A549 (cell line): ENCODE measurements at regions not wholly inside any gene's neighbourhood (a gene's known extent, or its start where the extent isn't known, plus 50 kb on each side); places are given as distances from the start of the nearest gene placed in this dataset.

Experiments
- ATAC-seq, 2 experiments: fragments of 200-7000 bp in 1 of 2; fragments of >200 bp in 1 of 2; cut with Nextera tagmentation in 1 of 2; cut with Tn5 transposase in 1 of 2; 3 replicates each; pipeline versions ENCODE4 v1.8.0 to v1.9.1; 2018 to 2020; ENCODE audit warnings: mild to moderate bottlenecking in 1 of 2, moderate library complexity in 1 of 2
- CTCF ChIA-PET: fragments of 300-600 bp; sonication (Branson Sonifier 250); formaldehyde crosslinking; extraction: SDS; loops from one replicate; lab custom pipeline; 2021; ENCODE audit warnings: antibody characterized with exemption, inconsistent platforms; lab: Yijun Ruan, JAX
- POLR2A ChIA-PET: fragments of 350-600 bp; formaldehyde crosslinking; extraction: SDS; loops from one replicate; lab custom pipeline; 2021; ENCODE audit warnings: antibody characterized with exemption, inconsistent platforms; lab: Yijun Ruan, JAX
- DNase-seq, 2 experiments: peaks; one replicate each; pipeline versions ENCODE4 v3.0.0 to v3.0.0-alpha.2; 2011 to 2016; ENCODE audit warnings: low read depth in 1 of 2, low spot score in 1 of 2
- FAIRE-seq: peaks from 2 replicates; lab custom pipeline; 2011; peaks lifted over from hg19 to GRCh38; lab: Jason Lieb, UNC
- H3K27ac ChIP-seq, 2 experiments: fragments of >200 bp; sonication (Bioruptor Twin); formaldehyde crosslinking; 3 replicates each; pipeline ENCODE4 v1.5.1; 2016 to 2017
- H3K4me1 ChIP-seq: fragments of >200 bp; sonication (Bioruptor Twin); formaldehyde crosslinking; 3 replicates; pipeline ENCODE4 v1.6.1; 2016
- H3K4me2 ChIP-seq: fragments of >200 bp; sonication (Bioruptor Twin); formaldehyde crosslinking; 3 replicates; pipeline ENCODE4 v1.6.1; 2016
- H3K4me3 ChIP-seq: fragments of >200 bp; sonication (Bioruptor Twin); formaldehyde crosslinking; 3 replicates; pipeline ENCODE4 v1.5.1; 2016
- H3K9me3 ChIP-seq: fragments of >200 bp; sonication (Bioruptor Twin); formaldehyde crosslinking; 3 replicates; pipeline ENCODE4 v1.6.1; 2016
- CBX2 ChIP-seq: fragments of 200-600 bp; sonication (generic); IDR thresholded peaks from 2 replicates; pipeline ENCODE4 v1.6.1; 2016; ENCODE audit warnings: low read depth, mild to moderate bottlenecking, borderline replicate concordance
- CBX8 ChIP-seq: fragments of 200-600 bp; sonication (generic); IDR thresholded peaks from 2 replicates; pipeline ENCODE4 v1.6.1; 2016
- CEBPB ChIP-seq, 2 experiments: fragments of >200 bp in 1 of 2; sonication (Bioruptor Twin) in 1 of 2; formaldehyde crosslinking in 1 of 2; IDR thresholded peaks; 2 replicates each; pipeline ENCODE4 v1.6.1; 2012 to 2016
- CHD2 ChIP-seq: fragments of 150-350 bp; IDR thresholded peaks from 2 replicates; pipeline ENCODE4 v1.6.1; 2014; ENCODE audit warnings: low read length; ENCODE audit not compliant: partially characterized antibody
- CHD4 ChIP-seq: fragments of 200-600 bp; sonication (generic); IDR thresholded peaks from 2 replicates; pipeline ENCODE4 v1.6.1; 2016; ENCODE audit warnings: antibody characterized with exemption, mild to moderate bottlenecking, borderline replicate concordance
- EHF ChIP-seq: fragments of 250-450 bp; sonication (Bioruptor Pico); IDR thresholded peaks from 2 replicates; pipeline ENCODE4 v1.5.0; 2020; ENCODE audit warnings: mild to moderate bottlenecking
- EHMT2 ChIP-seq: fragments of 200-600 bp; sonication (generic); IDR thresholded peaks from 2 replicates; pipeline ENCODE4 v1.6.1; 2016; ENCODE audit warnings: antibody characterized with exemption, low read depth, mild to moderate bottlenecking, moderate library complexity
- FOSB ChIP-seq: fragments of 250-450 bp; sonication (Bioruptor Pico); IDR thresholded peaks from 2 replicates; pipeline ENCODE4 v1.5.0; 2020; ENCODE audit warnings: mild to moderate bottlenecking, moderate library complexity
- HEYL ChIP-seq: fragments of 250-450 bp; sonication (Bioruptor Pico); IDR thresholded peaks from 2 replicates; pipeline ENCODE4 v1.8.0; 2021; ENCODE audit warnings: mild to moderate bottlenecking, moderate library complexity
- HOXB5 ChIP-seq: fragments of 250-450 bp; sonication (Bioruptor Pico); IDR thresholded peaks from 2 replicates; pipeline ENCODE4 v1.5.0; 2020; ENCODE audit warnings: mild to moderate bottlenecking, moderate library complexity
- JUN ChIP-seq, 2 experiments: fragments of >200 bp; sonication (Bioruptor Twin); formaldehyde crosslinking; IDR thresholded peaks; 2 replicates in 1 of 2; 3 replicates in 1 of 2; pipeline ENCODE4 v1.6.1; 2016 to 2017
- JUNB ChIP-seq: fragments of >200 bp; sonication (Bioruptor Twin); formaldehyde crosslinking; IDR thresholded peaks from 2 replicates; pipeline ENCODE4 v1.6.1; 2016
- MAFK ChIP-seq: fragments of 450-650 bp; IDR thresholded peaks from 2 replicates; pipeline ENCODE4 v1.6.1; 2014; ENCODE audit not compliant: partially characterized antibody
- MAZ ChIP-seq: fragments of 150-350 bp; IDR thresholded peaks from 2 replicates; pipeline ENCODE4 v1.6.1; 2014; ENCODE audit warnings: antibody characterized with exemption, low read depth, low read length, borderline replicate concordance
- NPAS2 ChIP-seq: fragments of 250-450 bp; sonication (Bioruptor Pico); IDR thresholded peaks from 2 replicates; pipeline ENCODE4 v1.8.0; 2022; ENCODE audit warnings: mild to moderate bottlenecking, moderate library complexity, borderline replicate concordance
- PHF8 ChIP-seq: fragments of 200-600 bp; sonication (generic); IDR thresholded peaks from 2 replicates; pipeline ENCODE4 v1.6.1; 2016; ENCODE audit warnings: low read depth, mild to moderate bottlenecking, antibody characterized with exemption, moderate library complexity, borderline replicate concordance
- RCOR1 ChIP-seq: fragments of 150-350 bp; IDR thresholded peaks from 2 replicates; pipeline ENCODE4 v1.6.1; 2014; ENCODE audit warnings: antibody characterized with exemption, low read length, low read depth
- SMC3 ChIP-seq: fragments of >200 bp; sonication (Bioruptor Twin); formaldehyde crosslinking; IDR thresholded peaks from 3 replicates; pipeline ENCODE4 v1.6.1; 2018; ENCODE audit warnings: inconsistent platforms
- SREBF2 ChIP-seq: fragments of 450-650 bp; IDR thresholded peaks from 2 replicates; pipeline ENCODE4 v1.6.1; 2014; ENCODE audit warnings: mild to moderate bottlenecking, moderate library complexity
- ZNF302 ChIP-seq: fragments of 250-450 bp; sonication (Bioruptor Pico); IDR thresholded peaks from 2 replicates; pipeline ENCODE4 v1.9.0; 2021; ENCODE audit warnings: inconsistent platforms, mild to moderate bottlenecking, moderate library complexity
- ZSCAN20 ChIP-seq: fragments of 250-450 bp; sonication (Bioruptor Pico); IDR thresholded peaks from 2 replicates; pipeline ENCODE4 v1.8.0; 2022; ENCODE audit warnings: mild to moderate bottlenecking, moderate library complexity
- WGBS: methylation state at CpG from one replicate; pipeline ENCODE4 v1.1.6; 2017; ENCODE audit errors: missing lambda C conversion rate; 5-methylcytosine and 5-hydroxymethylcytosine counted together
- TF ChIP-seq, protein P1 (sequence below): IDR thresholded peaks from 2 replicates; pipeline ENCODE4 v1.6.1; 2012; ENCODE audit warnings: low read depth, borderline replicate concordance
- TF ChIP-seq, protein P2 (sequence below): fragments of >200 bp; sonication (Bioruptor Twin); formaldehyde crosslinking; IDR thresholded peaks from 3 replicates; pipeline ENCODE4 v1.6.1; 2016
- TF ChIP-seq, protein P3 (sequence below): fragments of >200 bp; sonication (Bioruptor Twin); formaldehyde crosslinking; IDR thresholded peaks from 2 replicates; pipeline ENCODE4 v1.6.1; 2016
- TF ChIP-seq, protein P4 (sequence below): IDR thresholded peaks from 2 replicates; pipeline ENCODE4 v1.6.1; 2012
- TF ChIP-seq, protein P5 (sequence below): fragments of 150-350 bp; IDR thresholded peaks from 2 replicates; pipeline ENCODE4 v1.6.1; 2014; ENCODE audit warnings: low read depth, mild to moderate bottlenecking, low read length
- TF ChIP-seq, protein P6 (sequence below): IDR thresholded peaks from 2 replicates; pipeline ENCODE4 v1.6.1; 2012
- TF ChIP-seq, protein P7 (sequence below): fragments of 250-450 bp; sonication (Bioruptor Pico); IDR thresholded peaks from 2 replicates; pipeline ENCODE4 v1.5.0; 2020; ENCODE audit warnings: low read depth, mild to moderate bottlenecking, moderate library complexity

DNA sequence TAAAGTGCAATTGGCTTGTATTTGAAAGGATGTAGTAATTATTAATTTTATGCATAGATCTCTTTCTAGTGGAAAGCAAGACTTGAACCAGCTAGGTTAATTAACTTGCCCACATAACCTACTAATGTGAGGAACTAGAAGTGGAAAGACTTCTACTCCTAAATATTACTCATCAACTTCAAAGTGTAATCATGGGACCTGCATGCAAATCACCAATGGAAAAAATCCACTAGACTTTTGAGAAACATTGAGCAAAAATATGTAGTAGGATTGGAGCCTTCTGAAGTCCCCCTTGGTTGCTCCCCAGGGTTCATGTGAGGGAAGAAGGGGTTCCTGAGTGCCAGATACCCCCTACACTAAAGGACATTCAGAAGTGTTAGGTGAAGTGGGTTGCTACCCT lies 240.2 kb downstream of the PTEN start:
- CTCF ChIA-PET = no interaction called here
- TF ChIP-seq CBX8 (no peak), EHF (no peak), ZNF302 (no peak), RCOR1 (no peak), ZSCAN20 (CRISPR knock-in tag) (no peak), MAZ (no peak), SREBF2 (no peak), CBX2 (no peak), HEYL (CRISPR knock-in tag) (no peak)
- TF ChIP-seq, protein P1, sequence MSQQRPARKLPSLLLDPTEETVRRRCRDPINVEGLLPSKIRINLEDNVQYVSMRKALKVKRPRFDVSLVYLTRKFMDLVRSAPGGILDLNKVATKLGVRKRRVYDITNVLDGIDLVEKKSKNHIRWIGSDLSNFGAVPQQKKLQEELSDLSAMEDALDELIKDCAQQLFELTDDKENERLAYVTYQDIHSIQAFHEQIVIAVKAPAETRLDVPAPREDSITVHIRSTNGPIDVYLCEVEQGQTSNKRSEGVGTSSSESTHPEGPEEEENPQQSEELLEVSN = no peak
- TF ChIP-seq, protein P2, sequence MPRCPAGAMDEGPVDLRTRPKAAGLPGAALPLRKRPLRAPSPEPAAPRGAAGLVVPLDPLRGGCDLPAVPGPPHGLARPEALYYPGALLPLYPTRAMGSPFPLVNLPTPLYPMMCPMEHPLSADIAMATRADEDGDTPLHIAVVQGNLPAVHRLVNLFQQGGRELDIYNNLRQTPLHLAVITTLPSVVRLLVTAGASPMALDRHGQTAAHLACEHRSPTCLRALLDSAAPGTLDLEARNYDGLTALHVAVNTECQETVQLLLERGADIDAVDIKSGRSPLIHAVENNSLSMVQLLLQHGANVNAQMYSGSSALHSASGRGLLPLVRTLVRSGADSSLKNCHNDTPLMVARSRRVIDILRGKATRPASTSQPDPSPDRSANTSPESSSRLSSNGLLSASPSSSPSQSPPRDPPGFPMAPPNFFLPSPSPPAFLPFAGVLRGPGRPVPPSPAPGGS = no peak
- TF ChIP-seq, protein P3, sequence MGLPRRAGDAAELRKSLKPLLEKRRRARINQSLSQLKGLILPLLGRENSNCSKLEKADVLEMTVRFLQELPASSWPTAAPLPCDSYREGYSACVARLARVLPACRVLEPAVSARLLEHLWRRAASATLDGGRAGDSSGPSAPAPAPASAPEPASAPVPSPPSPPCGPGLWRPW = no peak
- TF ChIP-seq, all 56 proteins: peak for 0
- Histone ChIP-seq H3K27ac (no peak overlapping the region), H3K4me1 (0 out of 3 replicates have a peak, but pooled peaks cover 5% of the 10 kb centered on the region), H3K9me3 (no peaks in the 10 kb centered on the region), H3K4me3 (no peak overlapping the region), H3K4me2 (no peak overlapping the region)
- POLR2A ChIA-PET = no interaction called here
- no peak for ATAC-seq
- no peak for FAIRE-seq
- DNase-seq = no peak

DNA sequence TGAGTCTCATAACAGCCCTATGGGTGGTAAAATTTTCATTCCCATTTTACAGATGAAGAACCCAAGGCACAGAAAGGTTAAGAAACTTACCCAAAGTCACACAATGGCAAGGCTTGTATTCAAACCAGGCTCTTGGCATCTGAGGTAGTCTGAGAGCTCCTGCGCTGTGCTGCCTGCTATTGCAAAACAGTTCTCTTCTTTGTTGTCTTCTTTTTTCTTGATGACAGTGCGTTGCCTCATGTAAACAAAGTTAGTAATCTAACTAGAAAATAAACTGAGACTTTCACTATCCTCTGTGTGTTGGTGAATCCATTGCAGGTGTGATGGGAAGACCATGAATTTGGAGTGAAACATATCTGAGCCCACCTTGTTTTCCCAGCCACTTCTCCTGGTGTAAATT lies 240.8 kb downstream of the PTEN start:
- ChIA-PET POLR2A (no interaction called here), CTCF (no interaction called here)
- DNase-seq (no peak), FAIRE-seq (no peak), ATAC-seq (no peak)
- Histone ChIP-seq H3K4me3 (no peak overlapping the region), H3K4me1 (0 out of 3 replicates have a peak, but pooled peaks cover 6% of the 10 kb centered on the region), H3K27ac (no peak overlapping the region), H3K4me2 (no peak overlapping the region), H3K9me3 (no peaks in the 10 kb centered on the region)
- TF ChIP-seq, protein P2 = no peak
- TF ChIP-seq, protein P4, sequence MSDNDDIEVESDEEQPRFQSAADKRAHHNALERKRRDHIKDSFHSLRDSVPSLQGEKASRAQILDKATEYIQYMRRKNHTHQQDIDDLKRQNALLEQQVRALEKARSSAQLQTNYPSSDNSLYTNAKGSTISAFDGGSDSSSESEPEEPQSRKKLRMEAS = no peak
- TF ChIP-seq SMC3 (no peak), RCOR1 (no peak), MAFK (no peak), FOSB (no peak)
- 68% methylated on average over 2 of the region's 2 CpGs for WGBS

DNA sequence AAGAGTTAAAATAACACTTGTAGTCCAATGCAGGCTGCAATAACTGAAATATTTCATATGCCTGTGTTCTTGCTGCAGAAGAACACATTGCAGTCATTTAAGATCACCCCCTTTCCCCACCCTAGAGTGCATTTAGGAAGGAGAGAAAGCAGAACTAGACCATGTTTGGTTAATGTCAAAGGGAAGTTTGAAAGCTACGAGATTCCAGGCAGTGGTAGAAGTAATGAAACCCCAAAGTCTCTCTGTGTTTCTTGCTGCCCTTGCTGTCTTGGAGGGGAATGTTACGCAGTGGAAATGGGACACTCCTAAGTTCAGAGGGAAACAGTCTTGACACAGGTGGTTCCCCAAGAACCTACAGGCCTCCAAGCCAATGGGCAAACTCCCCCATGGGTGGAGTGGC lies 242.9 kb downstream of the PTEN start:
- WGBS = 85% methylated on average over 2 of the region's 2 CpGs
- DNase-seq (no peak), FAIRE-seq (no peak), ATAC-seq (no peak)
- Histone ChIP-seq H3K27ac (no peak overlapping the region), H3K4me2 (no peak overlapping the region), H3K4me3 (no peak overlapping the region), H3K9me3 (no peaks in the 10 kb centered on the region), H3K4me1 (peaks cover 18% of the 10 kb centered on the region)
- CTCF ChIA-PET = interaction anchor here (0.6 to 1.0 kb wide), 2 partner anchors 9 to 10 kb away, joined by 3 read pairs; no protein-coding TSS in a partner anchor
- POLR2A ChIA-PET = no interaction called here
- TF ChIP-seq CHD2 = no peak
- TF ChIP-seq JUN (IDR thresholded peaks at IDR 0.05) = no peak
- no peak for TF ChIP-seq PHF8
- no peak for TF ChIP-seq EHMT2
- TF ChIP-seq JUNB = no peak
- no peak for TF ChIP-seq NPAS2 (CRISPR knock-in tag)
- TF ChIP-seq ZSCAN20 (CRISPR knock-in tag) = no peak
- TF ChIP-seq CEBPB (IDR thresholded peaks at IDR 0.05) = no peak
- no peak for TF ChIP-seq CBX2
- no peak for TF ChIP-seq CHD4
- TF ChIP-seq, protein P5, sequence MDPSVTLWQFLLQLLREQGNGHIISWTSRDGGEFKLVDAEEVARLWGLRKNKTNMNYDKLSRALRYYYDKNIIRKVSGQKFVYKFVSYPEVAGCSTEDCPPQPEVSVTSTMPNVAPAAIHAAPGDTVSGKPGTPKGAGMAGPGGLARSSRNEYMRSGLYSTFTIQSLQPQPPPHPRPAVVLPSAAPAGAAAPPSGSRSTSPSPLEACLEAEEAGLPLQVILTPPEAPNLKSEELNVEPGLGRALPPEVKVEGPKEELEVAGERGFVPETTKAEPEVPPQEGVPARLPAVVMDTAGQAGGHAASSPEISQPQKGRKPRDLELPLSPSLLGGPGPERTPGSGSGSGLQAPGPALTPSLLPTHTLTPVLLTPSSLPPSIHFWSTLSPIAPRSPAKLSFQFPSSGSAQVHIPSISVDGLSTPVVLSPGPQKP = no peak
- TF ChIP-seq HOXB5 (CRISPR knock-in tag) = no peak
- TF ChIP-seq, protein P6, sequence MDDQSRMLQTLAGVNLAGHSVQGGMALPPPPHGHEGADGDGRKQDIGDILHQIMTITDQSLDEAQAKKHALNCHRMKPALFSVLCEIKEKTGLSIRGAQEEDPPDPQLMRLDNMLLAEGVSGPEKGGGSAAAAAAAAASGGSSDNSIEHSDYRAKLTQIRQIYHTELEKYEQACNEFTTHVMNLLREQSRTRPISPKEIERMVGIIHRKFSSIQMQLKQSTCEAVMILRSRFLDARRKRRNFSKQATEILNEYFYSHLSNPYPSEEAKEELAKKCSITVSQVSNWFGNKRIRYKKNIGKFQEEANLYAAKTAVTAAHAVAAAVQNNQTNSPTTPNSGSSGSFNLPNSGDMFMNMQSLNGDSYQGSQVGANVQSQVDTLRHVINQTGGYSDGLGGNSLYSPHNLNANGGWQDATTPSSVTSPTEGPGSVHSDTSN = no peak
- no peak for TF ChIP-seq RCOR1
- TF ChIP-seq, protein P7, sequence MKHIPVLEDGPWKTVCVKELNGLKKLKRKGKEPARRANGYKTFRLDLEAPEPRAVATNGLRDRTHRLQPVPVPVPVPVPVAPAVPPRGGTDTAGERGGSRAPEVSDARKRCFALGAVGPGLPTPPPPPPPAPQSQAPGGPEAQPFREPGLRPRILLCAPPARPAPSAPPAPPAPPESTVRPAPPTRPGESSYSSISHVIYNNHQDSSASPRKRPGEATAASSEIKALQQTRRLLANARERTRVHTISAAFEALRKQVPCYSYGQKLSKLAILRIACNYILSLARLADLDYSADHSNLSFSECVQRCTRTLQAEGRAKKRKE (CRISPR knock-in tag) = no peak
- TF ChIP-seq MAFK = no peak
